RWPE1 (cell line): ENCODE measurements at regions not wholly inside any gene's neighbourhood (a gene's known extent, or its start where the extent isn't known, plus 50 kb on each side); places are given as distances from the start of the nearest gene placed in this dataset.
"Not testable (repeated sequence)": the region's sequence is repeated elsewhere in the genome, so short reads cannot be mapped to it uniquely, and the experiment has no call there.

Experiments used
- CTCF ChIA-PET: fragments of 350-600 bp; sonication (Branson Sonifier 250); formaldehyde crosslinking; extraction: SDS; loops from one replicate; lab custom pipeline; 2021; lab: Yijun Ruan, JAX
- POLR2A ChIA-PET: fragments of 400-600 bp; formaldehyde crosslinking; extraction: SDS; loops from one replicate; lab custom pipeline; 2020; ENCODE audit warnings: antibody characterized with exemption; ENCODE audit not compliant: low non-redundant PET; lab: Yijun Ruan, JAX
- DNase-seq: peaks from one replicate; pipeline ENCODE4 v3.0.0; 2012; ENCODE audit warnings: low spot score
- H3K27ac ChIP-seq: fragments of 450-650 bp; 2 replicates; pipeline ENCODE4 v1.5.1; 2017
- CTCF ChIP-seq: fragments of 450-650 bp; conservative IDR thresholded peaks from 2 replicates; pipeline ENCODE4 v1.5.1; 2017; ENCODE audit warnings: low read depth, mild to moderate bottlenecking

GRCh38 chr5:51686622-51687021, 303.4 kb downstream of the ISL1 start:
- ChIA-PET POLR2A (no interaction called here), CTCF (no interaction called here)
- no peak for TF ChIP-seq CTCF
- DNase-seq: no peak
- no peak overlapping the region for H3K27ac ChIP-seq

- ChIA-PET POLR2A (no interaction called here), CTCF (no interaction called here)
- TF ChIP-seq CTCF: no peak
- no peak for DNase-seq
- H3K27ac ChIP-seq: no peak overlapping the region
These were observed 308.4 kb downstream of the ISL1 start for GRCh38 chr5:51691538-51692079.

GRCh38 chr5:51694826-51695225, 311.6 kb downstream of the ISL1 start:
- DNase-seq: no peak
- ChIA-PET CTCF (no interaction called here), POLR2A (no interaction called here)
- TF ChIP-seq CTCF: no peak
- no peak overlapping the region for H3K27ac ChIP-seq

GRCh38 chr5:51696122-51696521, 312.9 kb downstream of the ISL1 start:
- no peak overlapping the region for H3K27ac ChIP-seq
- DNase-seq: no peak
- CTCF ChIA-PET: no interaction called here
- no peak for TF ChIP-seq CTCF
- POLR2A ChIA-PET: no interaction called here

- POLR2A ChIA-PET, DNase-seq, CTCF ChIA-PET, H3K27ac ChIP-seq: not testable (repeated sequence)
These were observed 318.8 kb downstream of the ISL1 start for GRCh38 chr5:51702046-51702445.

- no peak for DNase-seq
- no peak for TF ChIP-seq CTCF
- no peak overlapping the region for H3K27ac ChIP-seq
- ChIA-PET POLR2A (no interaction called here), CTCF (interaction anchor here (0.7 kb wide), 1 partner anchor 39 kb away, joined by 5 read pairs; no protein-coding TSS in a partner anchor)
These were observed 329.0 kb downstream of the ISL1 start for GRCh38 chr5:51712201-51712600.

GRCh38 chr5:51715445-51715844, 332.2 kb downstream of the ISL1 start:
- CTCF ChIA-PET, H3K27ac ChIP-seq: not testable (repeated sequence)

More at GRCh38 chr5:51715445-51715844, 332.2 kb downstream of the ISL1 start:
- POLR2A ChIA-PET, DNase-seq: not testable (repeated sequence)
